ENCODE measurements at regions not wholly inside any gene's neighbourhood (a gene's known extent, or its start where the extent isn't known, plus 50 kb on each side); places are given as distances from the start of the nearest gene placed in this dataset.

DNA sequence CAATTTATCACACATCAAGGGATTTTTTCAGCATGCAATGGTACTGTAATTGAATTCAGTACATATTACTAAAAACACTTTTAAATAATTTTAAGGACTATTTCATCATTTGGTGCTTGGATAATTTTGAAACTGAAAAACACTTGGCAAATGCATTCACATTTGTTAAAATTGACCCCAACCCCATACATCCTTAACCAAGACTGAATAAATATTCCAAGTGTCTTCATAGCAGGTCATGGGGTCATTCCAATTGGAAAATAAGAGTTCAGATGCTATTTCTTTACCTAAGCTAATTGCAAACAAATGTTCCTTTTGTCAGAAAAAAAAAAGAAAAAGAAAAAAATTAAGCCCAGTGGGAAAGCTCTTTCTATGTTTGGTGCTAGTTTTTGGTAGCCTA is 516.4 kb upstream of the SPRY2 start:
- TF ChIP-seq POLR2A (IDR thresholded peaks at IDR 0.05): no peak
- TF ChIP-seq, protein P1, sequence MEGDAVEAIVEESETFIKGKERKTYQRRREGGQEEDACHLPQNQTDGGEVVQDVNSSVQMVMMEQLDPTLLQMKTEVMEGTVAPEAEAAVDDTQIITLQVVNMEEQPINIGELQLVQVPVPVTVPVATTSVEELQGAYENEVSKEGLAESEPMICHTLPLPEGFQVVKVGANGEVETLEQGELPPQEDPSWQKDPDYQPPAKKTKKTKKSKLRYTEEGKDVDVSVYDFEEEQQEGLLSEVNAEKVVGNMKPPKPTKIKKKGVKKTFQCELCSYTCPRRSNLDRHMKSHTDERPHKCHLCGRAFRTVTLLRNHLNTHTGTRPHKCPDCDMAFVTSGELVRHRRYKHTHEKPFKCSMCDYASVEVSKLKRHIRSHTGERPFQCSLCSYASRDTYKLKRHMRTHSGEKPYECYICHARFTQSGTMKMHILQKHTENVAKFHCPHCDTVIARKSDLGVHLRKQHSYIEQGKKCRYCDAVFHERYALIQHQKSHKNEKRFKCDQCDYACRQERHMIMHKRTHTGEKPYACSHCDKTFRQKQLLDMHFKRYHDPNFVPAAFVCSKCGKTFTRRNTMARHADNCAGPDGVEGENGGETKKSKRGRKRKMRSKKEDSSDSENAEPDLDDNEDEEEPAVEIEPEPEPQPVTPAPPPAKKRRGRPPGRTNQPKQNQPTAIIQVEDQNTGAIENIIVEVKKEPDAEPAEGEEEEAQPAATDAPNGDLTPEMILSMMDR (IDR thresholded peaks at IDR 0.05): no peak
